Testis (tissue), 2 donors: ENCODE measurements at regions not wholly inside any gene's neighbourhood (a gene's known extent, or its start where the extent isn't known, plus 50 kb on each side); places are given as distances from the start of the nearest gene placed in this dataset.

Experiments used
- CTCF ChIP-seq, 3 experiments: fragments of 450-650 bp in 2 of 3; fragments of 200-600 bp in 1 of 3; sonication (generic) in 1 of 3; IDR thresholded peaks; one replicate each; pipeline ENCODE4 v1.5.1; 2016 to 2019; ENCODE audit warnings: antibody characterized with exemption in 3 of 3, mild to moderate bottlenecking in 2 of 3, moderate library complexity in 1 of 3
- POLR2A ChIP-seq: fragments of 450-650 bp; IDR thresholded peaks from one replicate; pipeline ENCODE4 v1.6.1; 2017; ENCODE audit warnings: antibody characterized with exemption, mild to moderate bottlenecking, moderate library complexity

DNA sequence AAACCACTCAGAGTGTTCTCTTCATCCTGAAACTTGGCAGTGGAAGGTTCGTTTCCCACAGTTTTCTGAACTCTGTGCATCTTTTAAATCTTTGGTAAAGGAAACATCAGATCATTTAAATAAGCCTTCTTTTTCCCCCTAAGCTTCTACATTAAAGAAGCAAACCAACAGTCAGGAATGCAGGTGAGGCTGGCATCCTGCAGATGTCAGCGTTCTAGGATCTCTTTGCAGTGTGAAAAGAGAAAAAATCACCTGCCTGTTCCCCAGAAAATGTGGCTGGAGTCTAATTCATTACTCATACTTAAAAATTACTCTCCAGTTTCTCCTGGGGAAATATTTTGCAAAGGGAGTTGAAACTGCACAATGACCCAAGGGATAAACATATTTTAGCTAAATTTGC, 64.5 kb upstream of the ZCCHC2 start:
- TF ChIP-seq CTCF (IDR thresholded peaks at IDR 0.05), result no peak
- TF ChIP-seq POLR2A, result no peak
